ENCODE measurements at regions not wholly inside any gene's neighbourhood (a gene's known extent, or its start where the extent isn't known, plus 50 kb on each side); places are given as distances from the start of the nearest gene placed in this dataset.
A peak's percentile ranks its signal among the peaks of the same experiment; 100 is the strongest.

GRCh38 chr17:13127921-13128602 is 110.2 kb upstream of the ELAC2 start:
- WGBS (ENCODE audit: extremely low coverage, insufficient read length, low lambda C conversion rate), result no CpG with 5 or more reads among the region's 8 CpGs
- Histone ChIP-seq H2BK20ac (ENCODE audit: low read depth, low read length, poor library complexity, severe bottlenecking) (no peak overlapping the region), H2AFZ (ENCODE audit: low read length) (no peak overlapping the region), H4K91ac (ENCODE audit: insufficient read length, low read depth, low read length) (no peak overlapping the region), H3K14ac (ENCODE audit: insufficient read depth, low read length) (no peak overlapping the region), H3K9me3 (ENCODE audit: control insufficient read depth, low read depth, low read length) (no peaks in the 10 kb centered on the region), H3K4me2 (ENCODE audit: insufficient read depth, insufficient read length, low read length) (no peak overlapping the region), H3K79me2 (ENCODE audit: insufficient read depth, low read length) (no peaks in the 10 kb centered on the region), H2AK5ac (ENCODE audit: insufficient read length, low read length) (no peak overlapping the region), H3K18ac (ENCODE audit: insufficient read length, low read depth, low read length) (no peak overlapping the region), H3K23ac (ENCODE audit: insufficient read length, low read depth, low read length) (no peak overlapping the region), H3K23me2 (ENCODE audit: insufficient read length, low read depth, low read length, poor library complexity, severe bottlenecking) (no peaks in the 10 kb centered on the region), H2BK120ac (ENCODE audit: low read depth, low read length, poor library complexity, severe bottlenecking) (no peak overlapping the region), H3K27ac (ENCODE audit: insufficient read length, low read depth, low read length) (no peak overlapping the region), H3K9ac (ENCODE audit: extremely low read depth, insufficient read length, low read length) (no peak overlapping the region), H3K56ac (ENCODE audit: insufficient read length, low read depth, low read length) (no peak overlapping the region), H3K4me1 (ENCODE audit: insufficient read depth, low read length) (no peaks in the 10 kb centered on the region), H4K20me1 (ENCODE audit: control insufficient read depth, insufficient read depth, insufficient read length) (no peaks in the 10 kb centered on the region), H2BK5ac (ENCODE audit: insufficient read length, low read length) (no peak overlapping the region), H4K5ac (ENCODE audit: insufficient read length, low read depth, low read length) (no peak overlapping the region), H2BK12ac (ENCODE audit: insufficient read length, low read depth, low read length) (no peak overlapping the region), H2BK15ac (ENCODE audit: low read depth, low read length) (no peak overlapping the region), H4K8ac (replicated peaks; ENCODE audit: insufficient read length, low read depth, low read length) (no peak overlapping the region), H3K4ac (ENCODE audit: low read depth, low read length) (no peak overlapping the region), H3T11ph (ENCODE audit: low read length) (no peak overlapping the region), H3K27me3 (ENCODE audit: insufficient read depth, low read length) (no peaks in the 10 kb centered on the region), H3K79me1 (ENCODE audit: insufficient read depth, low read depth, low read length, poor library complexity, severe bottlenecking) (no peaks in the 10 kb centered on the region)
- no peak for TF ChIP-seq CTCF (conservative IDR thresholded peaks at IDR 0.05)
- Mint-ChIP-seq H3K27ac (peak overlapping the region in 1 of 3 experiments; percentile 11; a peak in 1 of 7 replicates), H3K4me1 (peaks cover 3 to 7% of the 10 kb centered on the region in 2 experiments; a peak in 3 of 4 replicates), H3K36me3 (ENCODE audit: insufficient read depth in 1 of 3, low read depth in 3 of 3) (no peaks in the 10 kb centered on the region), H3K27me3 (ENCODE audit: low read depth) (no peaks in the 10 kb centered on the region; the same call in 1 of the 2 replicates), H3K4me3 (no peak overlapping the region), H3K9me3 (no peaks in the 10 kb centered on the region)
- DNase-seq, result no peak

Measured in H9 (cell line).